Lung (tissue), 11 donors: ENCODE measurements at regions not wholly inside any gene's neighbourhood (a gene's known extent, or its start where the extent isn't known, plus 50 kb on each side); places are given as distances from the start of the nearest gene placed in this dataset.

Experiments
- ATAC-seq: fragments of 200-7000 bp; cut with Tn5 transposase; one replicate; pipeline ENCODE4 v1.9.1; 2020; ENCODE audit warnings: moderate number of reproducible peaks; ENCODE audit not compliant: insufficient read depth, low FRiP score
- DNase-seq, 3 donors: peaks; one replicate each; pipeline ENCODE4 v3.0.0-alpha.2; 2013 to 2017
- H3K27ac ChIP-seq, 2 donors: one replicate each; pipeline ENCODE4 v1.5.1; 2013; ENCODE audit warnings: mild to moderate bottlenecking in 2 of 2, moderate library complexity in 2 of 2, control low read depth in 1 of 2, inconsistent platforms in 1 of 2, low read depth in 1 of 2, low read length in 1 of 2
- H3K27me3 ChIP-seq, 3 donors: one replicate each; pipeline ENCODE4 v1.5.1; 2013; ENCODE audit warnings: low read length in 2 of 3; ENCODE audit not compliant: control insufficient read depth in 3 of 3, insufficient read depth in 3 of 3
- H3K36me3 ChIP-seq, 4 donors: one replicate each; pipeline ENCODE4 v1.5.1; 2013; ENCODE audit warnings: low read length in 4 of 4, mild to moderate bottlenecking in 1 of 4, moderate library complexity in 1 of 4; ENCODE audit not compliant: control insufficient read depth in 4 of 4, insufficient read depth in 4 of 4
- H3K4me1 ChIP-seq, 5 donors: one replicate each; pipeline ENCODE4 v1.5.1; 2013; ENCODE audit warnings: low read length in 5 of 5, mild to moderate bottlenecking in 2 of 5, moderate library complexity in 1 of 5; ENCODE audit not compliant: control insufficient read depth in 5 of 5, insufficient read depth in 5 of 5
- H3K4me3 ChIP-seq: one replicate; pipeline ENCODE4 v1.5.1; 2013; ENCODE audit warnings: mild to moderate bottlenecking, control low read depth, moderate library complexity
- H3K9ac ChIP-seq, 2 donors: one replicate each; pipeline ENCODE4 v1.5.1; 2013; ENCODE audit warnings: low read length in 2 of 2, control low read depth in 1 of 2; ENCODE audit not compliant: insufficient read depth in 1 of 2
- H3K9me3 ChIP-seq, 4 donors: one replicate each; pipeline ENCODE4 v1.5.1; 2013; ENCODE audit warnings: low read length in 3 of 4, mild to moderate bottlenecking in 1 of 4, moderate library complexity in 1 of 4; ENCODE audit not compliant: control insufficient read depth in 4 of 4, insufficient read depth in 3 of 4
- CTCF ChIP-seq: IDR thresholded peaks from 2 replicates; pipeline ENCODE4 v1.5.1; 2012; ENCODE audit warnings: mild to moderate bottlenecking; ENCODE audit errors: control extremely low read depth, extremely low read depth
- WGBS, 2 donors: extraction: QIAGEN DNeasy Blood & Tissue Kit; methylation state at CpG; one replicate each; pipeline ENCODE4 v1.1.7; 2013; 5-methylcytosine and 5-hydroxymethylcytosine counted together
- donor health status: control.
- donor health status: control.
- donor health status: Bipolar disorder and iron deficiency.
- donor health status: healthy.
- donor health status: DM: yes; HTN: yes; CAD: no.

- TF ChIP-seq CTCF: no peak
- 85 to 88% methylated on average over 2 of the region's 2 CpGs for WGBS, 2 donors
- H3K4me3 ChIP-seq: no peak overlapping the region
- peaks cover 0 to 9% (median 0%) of the 10 kb centered on the region in 4 donors for H3K9me3 ChIP-seq
- no peak overlapping the region for H3K27ac ChIP-seq
- no peak for ATAC-seq
- H3K27me3 ChIP-seq: no peaks in the 10 kb centered on the region
- H3K36me3 ChIP-seq: no peaks in the 10 kb centered on the region
- no peak for DNase-seq
- no peaks in the 10 kb centered on the region for H3K4me1 ChIP-seq
- no peak overlapping the region for H3K9ac ChIP-seq
These were observed 435.4 kb downstream of the MMUT start for GRCh38 chr6:49027644-49028043.

GRCh38 chr6:49025273-49026240 is 437.5 kb downstream of the MMUT start:
- TF ChIP-seq CTCF: no peak
- Histone ChIP-seq H3K9ac (no peak overlapping the region), H3K4me3 (no peak overlapping the region), H3K27ac (no peak overlapping the region), H3K27me3 (no peaks in the 10 kb centered on the region), H3K9me3 (peaks cover 0 to 9% (median 3%) of the 10 kb centered on the region in 4 donors), H3K36me3 (no peaks in the 10 kb centered on the region), H3K4me1 (no peaks in the 10 kb centered on the region)
- WGBS, 2 donors: 68 to 77% methylated on average over 2 of the region's 2 CpGs
- DNase-seq (no peak), ATAC-seq (no peak)

- 63 to 79% methylated on average over 2 of the region's 2 CpGs for WGBS, 2 donors
These were observed 458.3 kb downstream of the MMUT start for GRCh38 chr6:49004801-49005200.

More at GRCh38 chr6:49004801-49005200, 458.3 kb downstream of the MMUT start:
- TF ChIP-seq CTCF: no peak
- Histone ChIP-seq H3K27me3 (no peaks in the 10 kb centered on the region), H3K9ac (no peak overlapping the region), H3K4me3 (no peak overlapping the region), H3K36me3 (no peaks in the 10 kb centered on the region), H3K9me3 (no peaks in the 10 kb centered on the region), H3K4me1 (peaks cover 0 to 18% (median 0%) of the 10 kb centered on the region in 5 donors), H3K27ac (no peak overlapping the region)
- DNase-seq: no peak
- no peak for ATAC-seq
